ENCODE measurements at regions not wholly inside any gene's neighbourhood (a gene's known extent, or its start where the extent isn't known, plus 50 kb on each side); places are given as distances from the start of the nearest gene placed in this dataset.

DNA sequence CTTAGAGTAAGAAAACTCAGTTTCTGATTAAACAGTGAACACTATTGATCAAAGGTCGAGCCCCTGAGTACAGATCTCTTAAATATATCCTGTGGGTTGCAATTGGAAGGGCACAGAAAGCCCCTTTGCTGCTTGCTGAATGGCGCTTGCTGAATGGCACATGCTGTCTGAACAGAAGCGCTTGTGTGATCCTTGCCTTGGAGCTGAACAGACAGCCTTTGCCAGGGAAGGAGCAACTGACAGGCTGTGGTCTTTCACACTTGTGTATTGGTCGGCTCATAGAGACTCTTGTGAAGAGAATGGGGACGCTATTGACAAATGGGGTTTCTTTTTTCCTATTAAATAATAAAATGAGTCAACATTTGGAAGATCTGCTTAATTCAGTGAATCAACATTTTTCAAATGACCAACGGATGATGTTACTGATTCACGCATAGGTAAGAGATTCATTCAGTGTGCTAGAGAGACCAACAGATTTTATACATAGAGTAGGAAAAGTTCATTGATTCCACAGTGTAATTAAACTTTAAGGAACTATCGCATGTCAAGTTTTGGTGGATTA, 99.4 kb upstream of the TNS3 start:
- Histone ChIP-seq H3K27ac (ENCODE audit: poor library complexity, severe bottlenecking) (no peak overlapping the region), H3K9me3 (ENCODE audit: severe bottlenecking) (peaks cover 2% of the 10 kb centered on the region), H3K4me3 (ENCODE audit: severe bottlenecking) (no peak overlapping the region), H3K27me3 (ENCODE audit: insufficient read depth, poor library complexity, severe bottlenecking) (no peaks in the 10 kb centered on the region), H3K36me3 (ENCODE audit: low read depth) (no peaks in the 10 kb centered on the region), H3K4me1 (ENCODE audit: insufficient read depth, poor library complexity, severe bottlenecking) (peaks cover 2% of the 10 kb centered on the region)
- DNase-seq (ENCODE audit: low spot score) (no peak), ATAC-seq (ENCODE audit: low read depth) (no peak)
- TF ChIP-seq, protein P1, sequence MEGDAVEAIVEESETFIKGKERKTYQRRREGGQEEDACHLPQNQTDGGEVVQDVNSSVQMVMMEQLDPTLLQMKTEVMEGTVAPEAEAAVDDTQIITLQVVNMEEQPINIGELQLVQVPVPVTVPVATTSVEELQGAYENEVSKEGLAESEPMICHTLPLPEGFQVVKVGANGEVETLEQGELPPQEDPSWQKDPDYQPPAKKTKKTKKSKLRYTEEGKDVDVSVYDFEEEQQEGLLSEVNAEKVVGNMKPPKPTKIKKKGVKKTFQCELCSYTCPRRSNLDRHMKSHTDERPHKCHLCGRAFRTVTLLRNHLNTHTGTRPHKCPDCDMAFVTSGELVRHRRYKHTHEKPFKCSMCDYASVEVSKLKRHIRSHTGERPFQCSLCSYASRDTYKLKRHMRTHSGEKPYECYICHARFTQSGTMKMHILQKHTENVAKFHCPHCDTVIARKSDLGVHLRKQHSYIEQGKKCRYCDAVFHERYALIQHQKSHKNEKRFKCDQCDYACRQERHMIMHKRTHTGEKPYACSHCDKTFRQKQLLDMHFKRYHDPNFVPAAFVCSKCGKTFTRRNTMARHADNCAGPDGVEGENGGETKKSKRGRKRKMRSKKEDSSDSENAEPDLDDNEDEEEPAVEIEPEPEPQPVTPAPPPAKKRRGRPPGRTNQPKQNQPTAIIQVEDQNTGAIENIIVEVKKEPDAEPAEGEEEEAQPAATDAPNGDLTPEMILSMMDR (IDR thresholded peaks at IDR 0.05; ENCODE audit: poor library complexity, severe bottlenecking) = no peak

DNA sequence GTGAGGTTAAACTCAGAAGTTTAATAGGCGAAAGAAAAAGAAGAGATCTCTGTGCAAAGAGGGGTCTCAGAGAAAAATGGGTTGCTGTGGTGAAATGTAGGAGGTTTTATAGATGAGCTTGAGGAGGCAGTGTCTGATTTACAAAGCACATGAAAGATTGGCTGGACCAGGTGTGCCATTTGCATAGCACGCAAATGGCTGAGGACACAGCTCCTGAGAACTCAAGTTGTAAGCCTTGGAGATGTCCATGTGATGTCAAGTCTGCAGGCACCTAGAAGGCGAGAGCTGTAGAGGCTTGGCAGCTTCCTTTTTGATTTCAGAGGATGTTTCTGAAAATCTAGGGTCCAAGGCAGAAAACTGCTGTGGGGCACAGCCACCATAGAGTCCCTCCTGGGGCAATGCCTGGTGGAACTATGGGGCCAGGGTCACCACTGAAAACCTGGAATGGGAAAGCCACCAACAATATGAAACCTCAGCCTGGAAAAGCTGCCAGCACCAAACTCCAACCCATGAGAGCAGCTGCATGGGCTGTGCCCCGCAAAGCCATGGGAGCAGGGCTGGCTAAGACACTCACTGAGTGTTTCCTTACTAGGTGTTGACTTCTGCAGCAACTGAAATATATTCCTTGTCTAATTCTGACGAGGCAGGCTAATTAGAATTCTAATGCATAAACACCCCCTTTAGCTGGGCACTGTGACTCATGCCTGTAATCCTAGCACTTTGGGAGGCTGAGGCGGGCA, 96.9 kb upstream of the TNS3 start:
- TF ChIP-seq, protein P1 (IDR thresholded peaks at IDR 0.05; ENCODE audit: poor library complexity, severe bottlenecking) = no peak
- H3K27me3 ChIP-seq (ENCODE audit: insufficient read depth, poor library complexity, severe bottlenecking) = no peaks in the 10 kb centered on the region
- no peak overlapping the region for H3K27ac ChIP-seq (ENCODE audit: poor library complexity, severe bottlenecking)
- ATAC-seq (ENCODE audit: low read depth) = no peak
- no peak for DNase-seq (ENCODE audit: low spot score)
- H3K4me1 ChIP-seq (ENCODE audit: insufficient read depth, poor library complexity, severe bottlenecking) = peaks cover 2% of the 10 kb centered on the region
- H3K36me3 ChIP-seq (ENCODE audit: low read depth) = no peaks in the 10 kb centered on the region
- peaks cover 2% of the 10 kb centered on the region for H3K9me3 ChIP-seq (ENCODE audit: severe bottlenecking)
- H3K4me3 ChIP-seq (ENCODE audit: severe bottlenecking) = no peak overlapping the region

DNA sequence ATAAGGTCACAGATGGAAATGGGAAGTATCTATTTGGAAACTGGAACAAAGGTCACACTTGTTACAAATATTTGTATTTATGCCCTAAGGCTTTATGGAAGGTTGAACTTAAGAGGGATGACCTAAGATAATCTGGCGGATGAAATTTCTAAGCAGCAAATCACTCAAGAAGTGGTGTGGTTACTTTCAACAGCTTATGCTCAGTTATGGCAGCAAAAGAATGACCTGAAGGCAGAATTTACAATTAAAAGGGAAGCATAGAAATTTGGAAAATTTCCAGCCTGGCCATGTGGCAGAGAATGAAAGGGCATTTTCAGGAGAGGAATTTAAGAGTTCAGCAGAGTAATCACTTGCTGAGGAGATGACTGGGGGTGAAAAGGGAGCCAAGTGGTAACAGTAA, 95.8 kb upstream of the TNS3 start:
- Histone ChIP-seq H3K4me1 (ENCODE audit: insufficient read depth, poor library complexity, severe bottlenecking) (peaks cover 2% of the 10 kb centered on the region), H3K27me3 (ENCODE audit: insufficient read depth, poor library complexity, severe bottlenecking) (no peaks in the 10 kb centered on the region), H3K27ac (ENCODE audit: poor library complexity, severe bottlenecking) (no peak overlapping the region), H3K9me3 (ENCODE audit: severe bottlenecking) (peaks cover 2% of the 10 kb centered on the region), H3K36me3 (ENCODE audit: low read depth) (no peaks in the 10 kb centered on the region), H3K4me3 (ENCODE audit: severe bottlenecking) (no peak overlapping the region)
- ATAC-seq (ENCODE audit: low read depth) = no peak
- no peak for DNase-seq (ENCODE audit: low spot score)
- TF ChIP-seq, protein P1 (IDR thresholded peaks at IDR 0.05; ENCODE audit: poor library complexity, severe bottlenecking) = no peak

DNA sequence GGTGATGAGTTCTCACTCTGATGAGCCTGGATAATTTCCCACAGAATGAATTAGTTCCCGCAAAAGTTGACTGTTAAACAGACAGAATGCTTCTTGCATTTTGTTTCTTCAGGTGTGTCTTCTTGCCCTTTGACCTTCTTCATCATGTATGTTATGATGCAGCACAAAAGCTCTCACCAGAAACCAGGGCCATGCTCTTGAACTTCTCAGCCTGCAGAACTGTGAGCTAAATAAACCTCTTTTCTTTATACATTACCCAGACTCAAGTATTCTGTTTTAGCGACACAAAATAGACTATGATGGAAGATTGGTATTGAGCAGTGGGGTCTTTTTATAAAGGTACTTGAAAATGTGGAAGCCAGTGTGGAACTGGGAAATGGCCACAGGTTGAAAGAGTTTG, 95.2 kb upstream of the TNS3 start:
- Histone ChIP-seq H3K27ac (ENCODE audit: poor library complexity, severe bottlenecking) (no peak overlapping the region), H3K4me1 (ENCODE audit: insufficient read depth, poor library complexity, severe bottlenecking) (peaks cover 2% of the 10 kb centered on the region), H3K4me3 (ENCODE audit: severe bottlenecking) (no peak overlapping the region), H3K36me3 (ENCODE audit: low read depth) (no peaks in the 10 kb centered on the region), H3K9me3 (ENCODE audit: severe bottlenecking) (peaks cover 2% of the 10 kb centered on the region), H3K27me3 (ENCODE audit: insufficient read depth, poor library complexity, severe bottlenecking) (no peaks in the 10 kb centered on the region)
- ATAC-seq (ENCODE audit: low read depth) (no peak), DNase-seq (ENCODE audit: low spot score) (no peak)
- TF ChIP-seq, protein P1 (IDR thresholded peaks at IDR 0.05; ENCODE audit: poor library complexity, severe bottlenecking) = no peak

DNA sequence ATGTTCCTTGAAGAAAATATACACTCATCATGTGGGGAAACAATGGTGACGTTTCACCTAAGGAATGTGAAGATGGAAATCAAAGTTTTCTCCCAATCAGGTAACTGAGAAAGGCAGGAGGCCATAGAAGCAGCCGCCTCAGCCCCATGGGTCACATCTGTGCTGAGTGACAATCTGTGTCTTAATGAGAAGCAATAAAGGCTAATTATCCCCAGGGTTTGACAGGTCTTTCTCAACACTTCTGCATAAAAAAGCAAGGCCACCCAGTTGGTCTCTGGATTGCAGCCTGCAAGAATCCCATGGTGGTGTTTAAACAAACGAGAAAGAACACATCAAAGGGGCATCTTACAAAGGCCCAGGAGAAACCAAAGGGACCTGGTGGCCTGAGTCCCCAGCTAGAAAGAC, 91.1 kb upstream of the TNS3 start:
- peak; percentile 37; the same call in 1 of the 3 replicates for ATAC-seq (ENCODE audit: low read depth)
- H3K9me3 ChIP-seq (ENCODE audit: severe bottlenecking) = peaks cover 2% of the 10 kb centered on the region
- no peak for DNase-seq (ENCODE audit: low spot score)
- H3K4me1 ChIP-seq (ENCODE audit: insufficient read depth, poor library complexity, severe bottlenecking) = peaks cover 13% of the 10 kb centered on the region
- H3K27ac ChIP-seq (ENCODE audit: poor library complexity, severe bottlenecking) = no peak overlapping the region
- TF ChIP-seq, protein P1 (IDR thresholded peaks at IDR 0.05; ENCODE audit: poor library complexity, severe bottlenecking) = no peak
- no peaks in the 10 kb centered on the region for H3K27me3 ChIP-seq (ENCODE audit: insufficient read depth, poor library complexity, severe bottlenecking)
- no peak overlapping the region for H3K4me3 ChIP-seq (ENCODE audit: severe bottlenecking)
- no peaks in the 10 kb centered on the region for H3K36me3 ChIP-seq (ENCODE audit: low read depth)

Data from RWPE2 (cell line).